Fibroblast of lung (primary cell): ENCODE measurements at regions not wholly inside any gene's neighbourhood (a gene's known extent, or its start where the extent isn't known, plus 50 kb on each side); places are given as distances from the start of the nearest gene placed in this dataset.
"Not testable (repeated sequence)": the region's sequence is repeated elsewhere in the genome, so short reads cannot be mapped to it uniquely, and the experiment has no call there.

Experiments
- DNase-seq, 2 donors: peaks; one replicate each; pipeline versions ENCODE4 v3.0.0 to v3.0.0-alpha.2; 2010; ENCODE audit warnings: low read depth in 2 of 2
- H2AFZ ChIP-seq: 2 replicates; pipeline ENCODE4 v1.5.1; 2012; ENCODE audit warnings: low read length, control low read depth, inconsistent platforms
- H3K27ac ChIP-seq: 2 replicates; pipeline ENCODE4 v1.5.1; 2011; ENCODE audit warnings: low read length, control low read depth; ENCODE audit not compliant: insufficient read depth
- H3K27me3 ChIP-seq: 2 replicates; pipeline ENCODE4 v1.5.1; 2011; ENCODE audit warnings: mild to moderate bottlenecking, low read length; ENCODE audit not compliant: control insufficient read depth, insufficient read depth
- H3K36me3 ChIP-seq: 2 replicates; pipeline ENCODE4 v1.5.1; 2011; ENCODE audit warnings: low read length; ENCODE audit not compliant: control insufficient read depth, insufficient read depth
- H3K4me1 ChIP-seq: 2 replicates; pipeline ENCODE4 v1.5.1; 2011; ENCODE audit warnings: low read length; ENCODE audit not compliant: control insufficient read depth, insufficient read depth; ENCODE audit errors: extremely low read depth
- H3K4me2 ChIP-seq: 2 replicates; pipeline ENCODE4 v1.5.1; 2011; ENCODE audit warnings: low read length, control low read depth; ENCODE audit not compliant: insufficient read depth; ENCODE audit errors: extremely low read depth
- H3K4me3 ChIP-seq, 4 experiments: fragments of 200-600 bp in 1 of 4; sonication (generic) in 1 of 4; replicated peaks in 1 of 4; 2 replicates each; pipeline ENCODE4 v1.5.1; 2011 to 2016; ENCODE audit warnings: low read length in 4 of 4, low read depth in 3 of 4, mild to moderate bottlenecking in 3 of 4, control low read depth in 2 of 4, inconsistent platforms in 1 of 4, mixed read lengths in 1 of 4; ENCODE audit not compliant: insufficient read depth in 1 of 4; ENCODE audit errors: control extremely low read depth in 1 of 4
- H3K79me2 ChIP-seq: 2 replicates; pipeline ENCODE4 v1.5.1; 2012; ENCODE audit warnings: mild to moderate bottlenecking, low read length, inconsistent platforms; ENCODE audit not compliant: control insufficient read depth, insufficient read depth
- H3K9ac ChIP-seq: 2 replicates; pipeline ENCODE4 v1.5.1; 2011; ENCODE audit warnings: mild to moderate bottlenecking, low read length, control low read depth; ENCODE audit not compliant: insufficient read depth
- H3K9me3 ChIP-seq: 2 replicates; pipeline ENCODE4 v1.5.1; 2012; ENCODE audit warnings: low read depth, low read length; ENCODE audit not compliant: control insufficient read depth, insufficient read depth
- H4K20me1 ChIP-seq: 2 replicates; pipeline ENCODE4 v1.5.1; 2011; ENCODE audit warnings: low read length; ENCODE audit not compliant: control insufficient read depth, insufficient read depth; ENCODE audit errors: extremely low read depth
- CTCF ChIP-seq, 2 donors: IDR thresholded peaks in 1 of 2; conservative IDR thresholded peaks in 1 of 2; 1 replicate in 1 of 2; 2 replicates in 1 of 2; pipeline ENCODE4 v1.5.1; 2011 to 2012; ENCODE audit warnings: low read length in 2 of 2, control low read depth in 1 of 2, inconsistent platforms in 1 of 2, low read depth in 1 of 2, mild to moderate bottlenecking in 1 of 2
- EZH2 ChIP-seq: IDR thresholded peaks from 2 replicates; pipeline ENCODE4 v1.5.1; 2012; ENCODE audit warnings: low read length, control low read depth, mild to moderate bottlenecking; ENCODE audit errors: missing control alignments

DNA sequence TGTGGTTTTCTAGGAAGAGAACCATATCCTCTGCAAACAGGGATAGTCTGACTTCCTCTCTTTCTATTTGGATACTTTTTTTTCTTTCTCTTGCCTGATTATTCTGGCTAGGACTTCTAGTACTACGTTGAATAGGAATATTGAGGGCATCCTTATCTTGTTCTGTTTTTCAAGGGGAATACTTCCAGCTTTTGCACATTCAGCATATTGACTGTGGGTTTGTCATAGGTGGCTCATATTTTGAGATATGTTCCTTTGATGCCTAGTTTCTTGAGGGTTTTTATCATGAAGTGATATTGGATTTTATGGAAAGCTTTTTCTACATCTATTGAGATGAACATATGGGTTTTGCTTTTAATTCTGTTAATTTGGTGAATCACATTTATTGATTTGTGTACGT lies 269.8 kb downstream of the MAP2K6 start:
- no peak overlapping the region for H3K27ac ChIP-seq
- H3K4me2 ChIP-seq, result no peak overlapping the region
- no peaks in the 10 kb centered on the region for H3K27me3 ChIP-seq
- no peak overlapping the region for H3K9ac ChIP-seq
- no peaks in the 10 kb centered on the region for H3K9me3 ChIP-seq
- TF ChIP-seq EZH2 (no peak), CTCF (conservative IDR thresholded peaks at IDR 0.05 in 1 of 2, IDR thresholded peaks at IDR 0.05 in 1 of 2; ENCODE audit: low read depth in 1 of 2, low read length in 2 of 2) (no peak)
- H3K36me3 ChIP-seq, result no peaks in the 10 kb centered on the region
- no peaks in the 10 kb centered on the region for H3K4me1 ChIP-seq
- no peak overlapping the region for H2AFZ ChIP-seq
- H4K20me1 ChIP-seq, result no peaks in the 10 kb centered on the region
- DNase-seq, result no peak
- H3K79me2 ChIP-seq, result no peaks in the 10 kb centered on the region
- no peak overlapping the region for H3K4me3 ChIP-seq

- not testable (repeated sequence) for H3K9me3 ChIP-seq, DNase-seq, H3K4me1 ChIP-seq, H3K36me3 ChIP-seq, H3K9ac ChIP-seq, H3K79me2 ChIP-seq, H2AFZ ChIP-seq, H3K4me2 ChIP-seq, H3K4me3 ChIP-seq, H3K27ac ChIP-seq, H3K27me3 ChIP-seq, H4K20me1 ChIP-seq
These were observed 270.7 kb downstream of the MAP2K6 start for GRCh38 chr17:69685150-69685549.

- no peaks in the 10 kb centered on the region for H3K79me2 ChIP-seq
- no peaks in the 10 kb centered on the region for H3K36me3 ChIP-seq
- H3K4me2 ChIP-seq, result no peak overlapping the region
- H4K20me1 ChIP-seq, result no peaks in the 10 kb centered on the region
- H3K4me1 ChIP-seq, result no peaks in the 10 kb centered on the region
- peak in 1 of 2 donors; percentile 32 for DNase-seq
- H3K4me3 ChIP-seq, result no peak overlapping the region
- no peak overlapping the region for H3K9ac ChIP-seq
- no peak overlapping the region for H2AFZ ChIP-seq
- no peaks in the 10 kb centered on the region for H3K27me3 ChIP-seq
- TF ChIP-seq EZH2 (no peak), CTCF (conservative IDR thresholded peaks at IDR 0.05 in 1 of 2, IDR thresholded peaks at IDR 0.05 in 1 of 2; ENCODE audit: low read depth in 1 of 2, low read length in 2 of 2) (no peak)
- no peak overlapping the region for H3K27ac ChIP-seq
- no peaks in the 10 kb centered on the region for H3K9me3 ChIP-seq
These were observed 276.0 kb downstream of the MAP2K6 start for GRCh38 chr17:69690531-69690930.

- Histone ChIP-seq H3K4me2 (no peak overlapping the region), H3K27me3 (no peaks in the 10 kb centered on the region), H3K9me3 (no peaks in the 10 kb centered on the region), H3K79me2 (no peaks in the 10 kb centered on the region), H3K4me3 (no peak overlapping the region), H3K27ac (no peak overlapping the region), H3K4me1 (no peaks in the 10 kb centered on the region), H4K20me1 (no peaks in the 10 kb centered on the region), H2AFZ (no peak overlapping the region), H3K9ac (no peak overlapping the region), H3K36me3 (no peaks in the 10 kb centered on the region)
- no peak for DNase-seq
- TF ChIP-seq CTCF (conservative IDR thresholded peaks at IDR 0.05 in 1 of 2, IDR thresholded peaks at IDR 0.05 in 1 of 2; ENCODE audit: low read depth in 1 of 2, low read length in 2 of 2), result no peak
- TF ChIP-seq EZH2, result no peak
These were observed 277.7 kb downstream of the MAP2K6 start for GRCh38 chr17:69692171-69692570.
